Muscle of leg (tissue), 3 donors: ENCODE measurements at regions not wholly inside any gene's neighbourhood (a gene's known extent, or its start where the extent isn't known, plus 50 kb on each side); places are given as distances from the start of the nearest gene placed in this dataset.
"Not testable (repeated sequence)": the region's sequence is repeated elsewhere in the genome, so short reads cannot be mapped to it uniquely, and the experiment has no call there.

Experiments
- DNase-seq: peaks from one replicate; pipeline ENCODE4 v3.0.0; 2013
- H3K27ac ChIP-seq: one replicate; pipeline ENCODE4 v1.5.1; 2013; ENCODE audit warnings: mild to moderate bottlenecking, low read length, control low read depth
- H3K27me3 ChIP-seq: one replicate; pipeline ENCODE4 v1.6.1; 2013; ENCODE audit warnings: low read length; ENCODE audit not compliant: control insufficient read depth, insufficient read depth
- H3K36me3 ChIP-seq: one replicate; pipeline ENCODE4 v1.6.1; 2013; ENCODE audit warnings: low read length; ENCODE audit not compliant: control insufficient read depth, insufficient read depth
- H3K4me1 ChIP-seq: one replicate; pipeline ENCODE4 v1.6.1; 2013; ENCODE audit warnings: low read length; ENCODE audit not compliant: control insufficient read depth, insufficient read depth
- H3K4me3 ChIP-seq: one replicate; pipeline ENCODE4 v1.5.1; 2013; ENCODE audit warnings: low read length, control low read depth
- H3K9me3 ChIP-seq: replicated peaks from 2 replicates; pipeline ENCODE4 v1.6.1; 2013; ENCODE audit warnings: low read depth, low read length; ENCODE audit not compliant: control insufficient read depth
- WGBS: methylation state at CpG from one replicate; pipeline ENCODE4 v1.1.5; 2013; ENCODE audit warnings: missing lambda C conversion rate; ENCODE audit not compliant: insufficient coverage; 5-methylcytosine and 5-hydroxymethylcytosine counted together

GRCh38 chr20:43347839-43348238, 109.9 kb upstream of the SRSF6 start:
- not testable (repeated sequence) for H3K4me1 ChIP-seq, H3K27ac ChIP-seq, H3K4me3 ChIP-seq, H3K36me3 ChIP-seq, H3K9me3 ChIP-seq, DNase-seq, H3K27me3 ChIP-seq
- 87% methylated on average over 4 of the region's 5 CpGs for WGBS

GRCh38 chr20:43345676-43346075, 112.0 kb upstream of the SRSF6 start:
- Histone ChIP-seq H3K36me3 (no peaks in the 10 kb centered on the region), H3K4me3 (no peak overlapping the region), H3K9me3 (peaks cover 6% of the 10 kb centered on the region), H3K4me1 (no peaks in the 10 kb centered on the region), H3K27me3 (peaks cover 2% of the 10 kb centered on the region), H3K27ac (no peak overlapping the region)
- WGBS: no CpG with 5 or more reads among the region's 8 CpGs
- DNase-seq: no peak

GRCh38 chr20:43341511-43341910, 116.2 kb upstream of the SRSF6 start:
- Histone ChIP-seq H3K27ac (no peak overlapping the region), H3K36me3 (no peaks in the 10 kb centered on the region), H3K27me3 (peaks cover 2% of the 10 kb centered on the region), H3K4me3 (no peak overlapping the region), H3K4me1 (no peaks in the 10 kb centered on the region), H3K9me3 (peaks cover 6% of the 10 kb centered on the region)
- 82% methylated on average over 5 of the region's 5 CpGs for WGBS
- DNase-seq: no peak

DNA sequence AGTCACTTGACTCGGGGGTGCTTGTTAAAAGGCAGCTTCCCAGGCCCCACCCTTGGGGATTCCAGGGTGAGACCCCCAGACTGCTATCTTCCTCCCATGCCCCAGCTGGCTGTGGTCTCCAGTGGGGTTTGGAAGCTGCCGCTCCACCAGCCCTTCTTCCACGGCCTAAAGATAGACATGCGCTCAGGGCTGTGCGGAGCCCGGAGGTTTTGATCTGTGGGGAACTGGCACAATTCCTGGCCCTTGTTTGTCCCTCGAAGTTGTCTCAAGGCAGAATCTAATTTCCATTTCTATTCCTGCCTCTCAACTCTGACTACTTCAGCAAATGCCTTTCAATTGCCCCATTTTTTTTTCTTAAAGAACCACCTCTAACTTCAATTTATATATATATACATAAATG, 120.7 kb upstream of the SRSF6 start:
- Histone ChIP-seq H3K9me3 (peaks cover 11% of the 10 kb centered on the region), H3K36me3 (no peaks in the 10 kb centered on the region), H3K4me3 (no peak overlapping the region), H3K4me1 (no peaks in the 10 kb centered on the region), H3K27me3 (no peaks in the 10 kb centered on the region), H3K27ac (no peak overlapping the region)
- 100% methylated on average over 5 of the region's 7 CpGs for WGBS
- no peak for DNase-seq

- Histone ChIP-seq H3K27me3 (no peaks in the 10 kb centered on the region), H3K9me3 (peaks cover 11% of the 10 kb centered on the region), H3K27ac (no peak overlapping the region), H3K36me3 (no peaks in the 10 kb centered on the region), H3K4me3 (no peak overlapping the region), H3K4me1 (no peaks in the 10 kb centered on the region)
- WGBS: 80% methylated on average over 1 of the region's 4 CpGs
- DNase-seq: no peak
Observed at GRCh38 chr20:43334080-43334479, 123.6 kb upstream of the SRSF6 start.

- H3K9me3 ChIP-seq: peaks cover 11% of the 10 kb centered on the region
- H3K36me3 ChIP-seq: no peaks in the 10 kb centered on the region
- peak; percentile 67 for DNase-seq
- H3K27ac ChIP-seq: no peak overlapping the region
- H3K4me3 ChIP-seq: no peak overlapping the region
- 56% methylated on average over 4 of the region's 13 CpGs for WGBS
- no peaks in the 10 kb centered on the region for H3K27me3 ChIP-seq
- H3K4me1 ChIP-seq: no peaks in the 10 kb centered on the region
Observed at GRCh38 chr20:43331906-43332305, 125.8 kb upstream of the SRSF6 start.

DNA sequence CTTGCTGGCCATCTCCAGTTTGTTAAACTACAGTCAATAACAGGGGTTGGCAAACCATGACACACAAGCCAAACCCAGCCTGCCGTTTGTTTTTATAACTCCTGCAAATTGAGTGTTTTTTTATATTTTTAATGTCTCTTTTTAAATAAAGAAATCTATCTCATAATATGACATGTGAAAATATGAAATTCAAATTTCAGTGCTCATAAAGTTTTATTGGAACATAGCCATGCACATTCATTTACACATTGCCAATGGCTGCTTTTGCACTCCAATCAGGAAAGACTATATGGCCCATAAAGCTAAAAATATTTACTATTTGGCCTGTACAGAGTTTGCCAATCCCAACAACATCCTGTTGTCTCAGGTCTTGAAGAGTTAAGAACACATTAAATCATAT, 129.0 kb upstream of the SRSF6 start:
- H3K36me3 ChIP-seq: no peaks in the 10 kb centered on the region
- H3K27me3 ChIP-seq: no peaks in the 10 kb centered on the region
- H3K4me3 ChIP-seq: no peak overlapping the region
- no peak overlapping the region for H3K27ac ChIP-seq
- H3K9me3 ChIP-seq: no peaks in the 10 kb centered on the region
- no peak for DNase-seq
- no CpG with 5 or more reads among the region's 1 CpG for WGBS
- no peaks in the 10 kb centered on the region for H3K4me1 ChIP-seq

DNA sequence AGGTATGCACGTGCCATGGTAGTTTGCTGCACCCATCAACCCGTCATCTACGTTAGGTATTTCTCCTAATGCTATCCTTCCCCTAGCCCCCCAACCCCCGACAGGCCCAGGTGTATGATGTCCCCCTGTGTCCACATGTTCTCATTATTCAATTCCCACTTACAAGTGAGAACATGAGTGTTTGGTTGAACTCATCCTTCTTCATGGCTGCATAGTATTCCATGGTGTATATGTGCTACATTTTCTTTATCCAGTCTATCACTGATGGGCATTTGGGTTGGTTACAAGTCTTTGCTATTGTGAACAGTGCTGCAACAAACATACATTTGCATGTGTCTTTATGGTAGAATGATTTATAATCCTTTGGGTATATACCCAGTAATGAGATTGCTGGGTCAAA, 130.5 kb upstream of the SRSF6 start:
- not testable (repeated sequence) for H3K27ac ChIP-seq, H3K27me3 ChIP-seq, H3K4me3 ChIP-seq, DNase-seq, H3K9me3 ChIP-seq, H3K4me1 ChIP-seq, H3K36me3 ChIP-seq
- WGBS: no CpG with 5 or more reads among the region's 4 CpGs

- 75% methylated on average over 3 of the region's 3 CpGs for WGBS
- Histone ChIP-seq H3K36me3 (no peaks in the 10 kb centered on the region), H3K27me3 (no peaks in the 10 kb centered on the region), H3K4me1 (no peaks in the 10 kb centered on the region), H3K27ac (no peak overlapping the region), H3K9me3 (no peaks in the 10 kb centered on the region), H3K4me3 (no peak overlapping the region)
- no peak for DNase-seq
Observed at GRCh38 chr20:43325926-43326325, 131.8 kb upstream of the SRSF6 start.

GRCh38 chr20:43323592-43323991, 133.9 kb upstream of the PTPRT start:
- no peak for DNase-seq
- H3K4me1 ChIP-seq: no peaks in the 10 kb centered on the region
- H3K4me3 ChIP-seq: no peak overlapping the region
- H3K36me3 ChIP-seq: no peaks in the 10 kb centered on the region
- H3K27me3 ChIP-seq: no peaks in the 10 kb centered on the region
- H3K9me3 ChIP-seq: no peaks in the 10 kb centered on the region
- WGBS: 74% methylated on average over 4 of the region's 4 CpGs
- H3K27ac ChIP-seq: no peak overlapping the region

DNA sequence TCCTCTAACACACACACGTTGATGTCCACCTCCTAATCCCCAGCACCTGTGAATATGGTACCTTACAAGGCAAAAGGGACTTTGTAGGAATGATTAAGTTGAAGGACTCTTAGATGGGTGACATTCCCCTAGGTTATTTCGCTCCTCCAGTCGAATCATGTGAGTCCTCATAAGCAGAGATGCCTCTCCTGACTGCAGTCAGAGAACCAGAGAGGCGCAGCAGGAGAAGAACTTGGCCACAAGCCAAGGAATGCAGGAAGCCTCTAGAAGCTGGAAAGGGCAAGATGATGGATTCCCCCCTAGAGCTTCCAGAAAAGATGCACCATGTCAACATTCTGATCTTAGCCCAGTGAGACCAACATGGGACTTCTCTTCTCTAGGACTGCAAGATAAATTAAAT, 133.1 kb upstream of the PTPRT start:
- no peak overlapping the region for H3K4me3 ChIP-seq
- 55% methylated on average over 3 of the region's 4 CpGs for WGBS
- H3K9me3 ChIP-seq: no peaks in the 10 kb centered on the region
- no peaks in the 10 kb centered on the region for H3K4me1 ChIP-seq
- peak; percentile 22 for DNase-seq
- no peak overlapping the region for H3K27ac ChIP-seq
- no peaks in the 10 kb centered on the region for H3K27me3 ChIP-seq
- H3K36me3 ChIP-seq: no peaks in the 10 kb centered on the region
